GM23338 (cell line): ENCODE measurements at regions not wholly inside any gene's neighbourhood (a gene's known extent, or its start where the extent isn't known, plus 50 kb on each side); places are given as distances from the start of the nearest gene placed in this dataset.

Source experiments
- CREB1 ChIP-seq: fragments of 250-450 bp; sonication (Bioruptor Pico); IDR thresholded peaks from 2 replicates; pipeline ENCODE4 v1.5.0; 2020; ENCODE audit warnings: low read depth, mild to moderate bottlenecking, moderate library complexity
- CTCF ChIP-seq, 2 experiments: fragments of 200-600 bp in 1 of 2; sonication (generic) in 1 of 2; conservative IDR thresholded peaks; 2 replicates each; pipeline versions ENCODE4 v1.5.1 to v1.6.1; 2016 to 2017; ENCODE audit warnings: antibody characterized with exemption in 2 of 2, low read depth in 2 of 2, mild to moderate bottlenecking in 2 of 2, moderate library complexity in 1 of 2
- ETS1 ChIP-seq: IDR thresholded peaks from 2 replicates; pipeline ENCODE4 v1.6.1; 2016; ENCODE audit warnings: antibody characterized with exemption
- EZH2 ChIP-seq: fragments of 200-600 bp; sonication (generic); IDR thresholded peaks from one replicate; pipeline ENCODE4 v1.8.0; 2017; ENCODE audit warnings: antibody characterized with exemption, mild to moderate bottlenecking, low read depth; ENCODE audit not compliant: unreplicated experiment
- EZH2phosphoT487 ChIP-seq: fragments of 200-600 bp; sonication (generic); IDR thresholded peaks from one replicate; pipeline ENCODE4 v1.8.1; 2018; ENCODE audit warnings: antibody characterized with exemption; ENCODE audit not compliant: unreplicated experiment
- JUNB ChIP-seq: IDR thresholded peaks from one replicate; pipeline ENCODE4 v1.6.1; 2016; ENCODE audit warnings: antibody characterized with exemption; ENCODE audit not compliant: unreplicated experiment
- NANOG ChIP-seq: IDR thresholded peaks from 2 replicates; pipeline ENCODE4 v1.6.1; 2016; ENCODE audit warnings: antibody characterized with exemption, borderline replicate concordance
- POLR2AphosphoS5 ChIP-seq: IDR thresholded peaks from 2 replicates; pipeline ENCODE4 v1.6.1; 2016; ENCODE audit warnings: antibody characterized with exemption, low read depth
- STAT1 ChIP-seq: IDR thresholded peaks from one replicate; pipeline ENCODE4 v1.6.1; 2016; ENCODE audit warnings: antibody characterized with exemption; ENCODE audit not compliant: unreplicated experiment
- ZNF114 ChIP-seq: fragments of 250-450 bp; sonication (Bioruptor Pico); IDR thresholded peaks from 2 replicates; pipeline ENCODE4 v1.5.0; 2020; ENCODE audit warnings: mild to moderate bottlenecking, moderate library complexity
- TF ChIP-seq, protein P1 (sequence below): IDR thresholded peaks from one replicate; pipeline ENCODE4 v1.6.1; 2018; ENCODE audit warnings: antibody characterized with exemption; ENCODE audit not compliant: unreplicated experiment

- no peak for TF ChIP-seq CTCF (conservative IDR thresholded peaks at IDR 0.05; ENCODE audit: low read depth in 2 of 2)
- TF ChIP-seq EZH2phosphoT487, result no peak
- no peak for TF ChIP-seq EZH2
- no peak for TF ChIP-seq POLR2AphosphoS5
- TF ChIP-seq, protein P1, sequence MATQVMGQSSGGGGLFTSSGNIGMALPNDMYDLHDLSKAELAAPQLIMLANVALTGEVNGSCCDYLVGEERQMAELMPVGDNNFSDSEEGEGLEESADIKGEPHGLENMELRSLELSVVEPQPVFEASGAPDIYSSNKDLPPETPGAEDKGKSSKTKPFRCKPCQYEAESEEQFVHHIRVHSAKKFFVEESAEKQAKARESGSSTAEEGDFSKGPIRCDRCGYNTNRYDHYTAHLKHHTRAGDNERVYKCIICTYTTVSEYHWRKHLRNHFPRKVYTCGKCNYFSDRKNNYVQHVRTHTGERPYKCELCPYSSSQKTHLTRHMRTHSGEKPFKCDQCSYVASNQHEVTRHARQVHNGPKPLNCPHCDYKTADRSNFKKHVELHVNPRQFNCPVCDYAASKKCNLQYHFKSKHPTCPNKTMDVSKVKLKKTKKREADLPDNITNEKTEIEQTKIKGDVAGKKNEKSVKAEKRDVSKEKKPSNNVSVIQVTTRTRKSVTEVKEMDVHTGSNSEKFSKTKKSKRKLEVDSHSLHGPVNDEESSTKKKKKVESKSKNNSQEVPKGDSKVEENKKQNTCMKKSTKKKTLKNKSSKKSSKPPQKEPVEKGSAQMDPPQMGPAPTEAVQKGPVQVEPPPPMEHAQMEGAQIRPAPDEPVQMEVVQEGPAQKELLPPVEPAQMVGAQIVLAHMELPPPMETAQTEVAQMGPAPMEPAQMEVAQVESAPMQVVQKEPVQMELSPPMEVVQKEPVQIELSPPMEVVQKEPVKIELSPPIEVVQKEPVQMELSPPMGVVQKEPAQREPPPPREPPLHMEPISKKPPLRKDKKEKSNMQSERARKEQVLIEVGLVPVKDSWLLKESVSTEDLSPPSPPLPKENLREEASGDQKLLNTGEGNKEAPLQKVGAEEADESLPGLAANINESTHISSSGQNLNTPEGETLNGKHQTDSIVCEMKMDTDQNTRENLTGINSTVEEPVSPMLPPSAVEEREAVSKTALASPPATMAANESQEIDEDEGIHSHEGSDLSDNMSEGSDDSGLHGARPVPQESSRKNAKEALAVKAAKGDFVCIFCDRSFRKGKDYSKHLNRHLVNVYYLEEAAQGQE, result no peak
- TF ChIP-seq STAT1, result no peak
- no peak for TF ChIP-seq JUNB
- TF ChIP-seq CREB1, result no peak
- no peak for TF ChIP-seq ZNF114 (CRISPR knock-in tag)
- no peak for TF ChIP-seq NANOG
- TF ChIP-seq ETS1, result no peak
These were observed 719.5 kb downstream of the BCL11A start for GRCh38 chr2:59833941-59834340.
